ENCODE measurements at regions not wholly inside any gene's neighbourhood (a gene's known extent, or its start where the extent isn't known, plus 50 kb on each side); places are given as distances from the start of the nearest gene placed in this dataset.

GRCh38 chr7:17613338-17614041 is 315.0 kb downstream of the AHR start:
- DNase-seq = no peak

DNA sequence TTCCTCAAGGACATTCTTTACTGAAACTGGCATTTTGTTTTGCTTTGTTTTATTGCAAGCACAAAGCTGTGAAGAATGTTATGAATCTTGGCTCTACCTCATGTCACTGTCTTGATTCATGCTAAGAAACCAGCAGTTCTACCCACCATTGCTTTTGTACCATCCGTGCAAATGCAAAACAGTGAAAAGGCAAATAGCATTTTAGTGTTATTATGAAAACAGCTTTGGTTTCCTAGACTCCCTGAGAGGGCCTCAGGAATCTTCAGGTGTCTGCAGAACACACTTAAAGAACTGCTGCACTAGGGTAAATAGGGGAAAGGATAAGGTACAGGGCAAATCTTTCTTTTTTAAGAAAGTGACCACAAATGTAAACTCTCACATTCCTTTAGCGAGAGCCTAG is 318.9 kb downstream of the AHR start:
- DNase-seq = no peak

GRCh38 chr7:17617857-17618651 is 319.6 kb downstream of the AHR start:
- no peak for DNase-seq

- DNase-seq = no peak
These were observed 320.2 kb downstream of the AHR start for GRCh38 chr7:17618652-17618974.

GRCh38 chr7:17619196-17619818 is 320.9 kb downstream of the AHR start:
- DNase-seq = no peak

GRCh38 chr7:17620566-17620965 is 319.7 kb downstream of the SNX13 start:
- no peak for DNase-seq

- DNase-seq = no peak
These were observed 317.8 kb downstream of the SNX13 start for GRCh38 chr7:17622451-17622850.

GRCh38 chr7:17623546-17624185 is 316.6 kb downstream of the SNX13 start:
- DNase-seq = no peak

GRCh38 chr7:17624379-17624778 is 315.9 kb downstream of the SNX13 start:
- no peak for DNase-seq

GRCh38 chr7:17625043-17625442 is 315.3 kb downstream of the SNX13 start:
- DNase-seq = no peak

DNA sequence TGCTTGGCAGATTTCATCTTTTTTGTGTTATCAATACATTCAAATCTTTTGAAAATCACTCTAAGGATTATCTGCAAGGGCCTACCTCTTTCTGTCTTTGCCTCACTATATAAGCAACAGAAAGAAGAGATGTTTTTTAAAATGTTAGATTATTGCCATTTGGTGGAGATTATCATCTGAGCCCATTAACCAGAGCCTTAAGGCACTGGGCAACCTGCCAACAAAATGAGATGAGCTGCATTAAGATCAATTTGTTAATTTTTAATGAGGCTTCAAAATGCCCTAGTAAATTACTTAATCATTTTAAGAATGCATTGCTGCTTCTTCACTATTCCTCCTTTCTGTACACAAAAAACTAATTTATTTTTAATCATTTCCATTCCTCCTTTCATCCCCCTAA is 314.1 kb downstream of the SNX13 start:
- DNase-seq = no peak

DNA sequence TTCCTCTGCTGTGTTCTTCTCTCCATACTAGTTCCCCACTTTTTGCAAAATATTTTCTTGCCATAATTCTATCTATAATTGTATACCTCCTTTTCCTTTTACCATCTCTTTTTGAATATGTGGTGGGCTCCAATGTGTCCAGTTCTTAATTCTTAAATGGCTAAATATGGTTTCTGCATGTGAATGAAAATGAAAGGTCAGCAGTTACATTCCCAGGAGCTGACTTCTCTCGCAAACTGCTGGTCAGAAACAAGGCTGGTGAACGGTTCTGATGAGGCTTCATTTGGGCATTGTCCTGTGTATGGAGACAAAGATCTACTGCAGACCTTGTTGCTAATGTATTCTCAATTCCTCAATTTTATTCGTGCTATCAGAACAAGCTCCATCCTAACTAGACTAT is 309.2 kb downstream of the SNX13 start:
- no peak for DNase-seq

- no peak for DNase-seq
These were observed 307.9 kb downstream of the SNX13 start for GRCh38 chr7:17632384-17632783.

DNA sequence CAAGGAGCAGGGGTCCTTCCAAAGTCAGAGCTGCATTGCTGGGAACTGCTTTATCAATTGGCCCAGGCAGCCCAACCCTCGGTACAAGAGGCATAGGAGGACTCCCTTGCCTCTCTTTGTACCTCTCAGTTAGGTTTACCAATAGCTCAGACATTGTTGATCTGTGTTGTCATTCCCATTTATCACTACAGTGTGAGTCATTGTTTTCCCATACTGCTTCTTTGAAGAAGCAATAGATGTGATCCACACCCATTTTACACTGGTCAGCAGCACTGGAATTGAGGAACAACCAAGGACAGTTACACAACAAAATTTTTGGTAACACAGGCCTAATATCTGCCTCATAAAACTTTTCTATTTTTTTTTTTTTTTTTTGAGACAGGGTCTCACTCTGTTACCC is 307.2 kb downstream of the SNX13 start:
- DNase-seq = no peak

GRCh38 chr7:17638727-17639126 is 301.6 kb downstream of the SNX13 start:
- DNase-seq = no peak

GRCh38 chr7:17640730-17641377 is 299.4 kb downstream of the SNX13 start:
- DNase-seq = peak; percentile 16 to 30

GRCh38 chr7:17645500-17645899 is 294.8 kb downstream of the SNX13 start:
- DNase-seq = no peak

DNA sequence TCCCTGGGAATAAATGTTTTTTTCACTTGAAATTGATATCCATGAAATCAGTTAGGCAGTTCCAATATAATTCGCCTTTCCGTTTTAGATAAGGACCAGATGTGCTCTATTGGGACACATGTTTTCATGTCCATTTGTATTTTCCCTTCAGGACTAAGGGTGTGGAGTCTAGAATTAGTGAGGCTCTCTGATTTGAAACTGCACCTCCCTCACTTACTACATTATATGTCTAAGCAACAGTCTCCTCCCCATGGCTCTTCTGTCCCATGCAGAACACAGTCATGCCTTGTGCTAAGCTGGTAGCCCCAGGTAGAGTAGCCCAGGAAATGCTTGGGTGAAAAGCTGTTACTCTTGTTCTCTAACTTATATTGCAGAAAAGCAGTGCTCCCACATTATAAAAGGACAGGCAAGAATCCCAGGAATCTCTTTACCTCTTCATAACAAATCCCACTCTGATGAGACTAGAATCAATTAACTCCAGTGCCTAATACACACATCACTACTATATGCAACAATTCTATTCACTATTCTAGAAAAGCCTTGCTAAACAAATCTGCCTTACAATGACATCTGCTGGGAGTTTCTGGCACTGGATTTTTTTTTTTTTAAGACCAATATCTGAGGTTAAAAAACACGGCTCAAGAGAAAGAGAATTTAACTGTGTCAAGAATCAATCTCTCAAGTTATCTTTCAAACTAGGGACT is 293.9 kb downstream of the SNX13 start:
- no peak for DNase-seq

- no peak for DNase-seq
These were observed 289.0 kb downstream of the SNX13 start for GRCh38 chr7:17651341-17651740.

GRCh38 chr7:17651863-17652385 is 288.4 kb downstream of the SNX13 start:
- no peak for DNase-seq

DNA sequence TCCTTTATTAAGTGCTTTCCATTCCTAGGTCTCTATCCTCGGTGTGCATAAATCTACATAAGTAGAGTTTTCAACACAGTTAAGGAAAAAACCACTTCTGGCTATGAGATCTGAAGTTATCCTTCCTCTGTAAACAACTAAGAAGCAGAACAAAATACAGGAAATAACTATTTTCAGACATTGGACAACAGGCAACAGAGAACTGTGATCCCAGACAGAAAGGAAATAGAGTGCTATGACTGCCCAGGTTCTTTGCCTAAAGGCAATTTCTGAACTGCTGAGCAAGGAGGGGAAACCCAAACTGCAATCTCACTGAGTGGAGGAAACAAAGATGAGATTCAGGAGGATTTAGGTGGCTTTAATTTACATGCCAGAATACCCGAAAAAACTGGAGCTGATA is 285.4 kb downstream of the SNX13 start:
- no peak for DNase-seq

DNA sequence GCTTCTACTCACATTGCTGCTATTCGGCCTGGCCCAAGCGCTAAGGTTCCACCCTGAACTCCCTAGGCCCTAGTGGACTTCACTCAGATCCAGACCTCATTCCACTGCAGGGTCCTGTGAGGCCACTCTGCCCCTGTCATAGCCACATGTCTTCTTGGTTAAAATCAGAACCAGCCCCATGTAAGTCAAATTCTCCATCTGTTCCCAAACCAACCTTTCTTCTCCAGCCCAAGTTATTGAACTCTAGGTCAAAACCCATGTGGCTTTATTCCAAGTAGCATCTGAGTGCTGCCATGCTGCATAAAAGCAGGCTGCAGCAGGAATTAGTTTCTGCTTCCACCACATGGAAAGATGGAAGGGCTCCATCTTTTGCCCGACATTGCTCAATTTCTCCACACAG is 281.2 kb downstream of the SNX13 start:
- DNase-seq = no peak

Data from activated CD4-positive, alpha-beta T cell treated with anti-CD3 and anti-CD28 coated beads for 4 hours (primary cell).